ENCODE measurements at regions not wholly inside any gene's neighbourhood (a gene's known extent, or its start where the extent isn't known, plus 50 kb on each side); places are given as distances from the start of the nearest gene placed in this dataset.
"Not testable (repeated sequence)": the region's sequence is repeated elsewhere in the genome, so short reads cannot be mapped to it uniquely, and the experiment has no call there.

DNA sequence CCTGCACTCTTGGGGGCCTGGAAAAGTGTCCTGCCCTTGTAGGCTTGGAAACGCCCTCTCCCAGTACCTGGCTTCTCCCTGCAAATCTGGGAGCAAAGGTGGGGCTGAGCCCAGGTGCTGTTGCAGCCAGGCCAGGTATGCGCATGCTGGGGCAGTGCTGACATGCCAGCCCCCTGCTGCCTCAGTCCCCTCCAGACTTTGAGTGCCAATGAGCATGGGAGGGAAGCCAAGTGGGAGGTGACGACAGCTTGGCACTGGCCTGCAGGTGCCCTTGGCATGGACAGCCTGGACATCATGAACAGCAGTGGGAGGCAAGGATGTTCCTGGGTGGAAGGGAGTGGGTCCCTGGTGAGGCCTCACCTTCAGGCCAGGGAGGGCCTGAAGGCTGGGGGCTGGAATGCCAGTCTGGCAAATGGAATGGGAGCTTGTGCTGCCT, 1494.4 kb upstream of the NUDT12 start:
- DNase-seq, result no peak

DNA sequence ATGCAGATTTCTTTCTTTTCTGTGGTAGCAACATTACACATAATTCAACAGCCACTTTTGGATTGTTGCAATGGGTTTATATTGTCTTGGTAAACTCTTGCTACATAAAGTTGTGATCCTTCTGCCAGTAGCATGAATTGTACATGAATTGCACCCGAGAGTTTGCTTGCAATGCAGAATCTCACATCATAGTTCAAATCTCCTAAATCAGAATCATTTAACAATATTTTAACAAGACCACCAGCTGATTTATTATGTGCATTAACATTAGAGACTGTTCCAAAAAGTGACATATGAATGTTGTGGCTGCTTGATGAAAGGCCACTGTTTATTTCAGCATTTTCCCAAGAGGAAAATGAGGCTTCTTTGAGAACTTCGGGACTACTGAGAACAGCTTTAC, 1491.8 kb upstream of the NUDT12 start:
- DNase-seq, result no peak

DNA sequence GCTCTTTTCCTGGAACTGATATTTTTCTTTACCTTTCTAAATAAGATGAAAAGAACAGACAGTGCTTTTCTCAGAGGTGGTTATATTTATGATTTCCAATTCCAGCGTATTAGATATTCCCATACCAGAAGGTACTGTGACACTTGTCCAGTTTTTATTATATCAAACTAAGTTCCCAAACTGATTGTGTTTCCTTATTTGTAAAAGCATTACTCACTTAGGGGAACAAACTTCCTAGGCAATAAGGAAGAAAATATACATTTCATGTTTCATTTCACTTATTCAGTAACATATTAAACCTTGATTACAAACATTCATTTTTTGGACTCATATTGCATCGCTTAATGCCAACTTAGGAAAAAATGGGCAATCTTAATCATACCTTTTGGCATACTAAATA, 1480.0 kb upstream of the NUDT12 start:
- no peak for DNase-seq

DNA sequence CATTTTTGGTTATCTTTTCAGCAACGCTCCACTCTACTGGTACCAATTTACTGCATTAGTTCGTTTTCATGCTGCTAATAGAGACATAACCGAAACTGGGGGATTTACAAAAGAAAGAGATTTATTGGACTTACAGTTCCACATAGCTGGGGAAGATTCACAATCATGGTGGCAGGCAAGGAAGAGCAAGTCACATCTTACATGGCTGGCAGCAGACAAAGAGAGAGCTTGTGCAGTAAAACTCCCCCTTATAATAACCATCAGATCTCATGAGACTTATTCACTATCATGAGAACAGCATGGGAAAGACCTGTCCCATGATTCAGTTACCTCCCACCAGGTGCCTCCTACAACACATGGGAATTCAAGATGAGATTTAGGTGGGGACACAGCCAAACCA, 1474.2 kb upstream of the NUDT12 start:
- DNase-seq, result not testable (repeated sequence)

DNA sequence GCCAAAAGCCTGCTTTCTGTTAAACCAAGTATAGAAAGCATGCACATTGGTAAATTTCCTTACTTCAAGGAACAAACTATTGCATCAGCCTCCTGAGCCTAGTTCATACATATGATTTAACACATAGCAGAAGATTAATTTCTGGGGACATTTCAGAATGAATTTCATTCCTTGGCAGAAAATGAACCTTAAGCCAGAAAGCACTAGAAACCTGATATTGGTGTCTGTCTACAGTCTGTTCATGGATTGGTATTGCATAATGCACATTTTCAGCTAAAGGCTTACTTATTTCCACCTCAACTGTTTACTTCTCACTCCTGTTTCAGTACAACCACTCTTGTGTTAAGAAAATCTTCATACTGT, 1471.8 kb upstream of the NUDT12 start:
- peak; percentile 23 for DNase-seq

DNA sequence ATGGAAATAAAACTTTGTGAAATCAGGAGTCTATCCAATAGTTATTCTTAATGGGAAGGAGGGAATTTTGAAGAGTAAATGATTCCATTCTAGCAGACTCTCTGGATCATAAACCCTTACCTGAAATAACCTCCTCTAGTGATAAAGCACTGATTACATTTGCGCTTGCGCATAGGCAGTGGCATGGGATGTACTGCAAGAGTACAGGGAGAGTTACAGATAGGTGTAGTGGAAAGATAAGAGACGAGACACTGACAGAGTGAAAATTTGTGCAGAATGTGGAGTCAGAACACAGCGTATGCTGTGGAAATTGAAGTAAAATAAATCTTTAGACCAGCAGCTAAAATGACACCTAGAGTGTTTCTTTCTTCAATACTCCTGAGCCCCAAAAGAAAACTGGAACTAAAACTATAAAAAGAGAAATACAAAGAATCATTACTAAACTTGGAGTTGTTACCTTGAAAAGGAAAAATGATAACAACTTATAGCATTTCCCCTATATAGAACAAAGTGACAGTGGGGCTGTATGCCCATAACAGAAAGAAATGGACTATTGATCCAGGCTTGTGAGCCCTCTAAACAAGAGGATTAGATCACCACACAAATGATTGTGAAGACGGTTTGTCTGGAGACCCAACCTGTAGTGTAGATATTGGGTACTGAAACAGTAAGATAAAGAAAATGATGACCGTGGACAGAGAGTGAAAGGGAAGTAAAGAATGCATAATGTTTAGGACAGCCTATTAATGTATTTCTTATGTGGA, 1471.2 kb upstream of the NUDT12 start:
- no peak for DNase-seq

DNA sequence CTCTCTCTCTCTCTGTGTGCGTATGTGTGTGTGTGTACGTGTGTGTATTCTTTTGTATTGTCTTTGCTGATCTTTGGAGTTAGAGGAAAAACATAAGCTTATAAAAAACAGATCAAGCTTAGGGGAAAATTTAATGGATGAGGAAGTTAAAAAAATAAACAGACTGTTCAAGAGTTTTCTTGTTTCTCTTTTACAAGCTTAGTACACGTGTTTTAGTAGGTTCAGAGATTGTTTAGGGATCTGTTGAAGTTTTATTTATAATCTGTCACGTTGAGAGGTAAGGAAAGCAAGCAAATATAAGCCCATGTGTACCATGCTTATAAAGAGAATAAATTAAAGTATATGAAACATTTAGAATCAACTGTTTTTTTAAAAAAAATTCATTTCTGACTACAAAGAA, 1470.3 kb upstream of the NUDT12 start:
- no peak for DNase-seq

DNA sequence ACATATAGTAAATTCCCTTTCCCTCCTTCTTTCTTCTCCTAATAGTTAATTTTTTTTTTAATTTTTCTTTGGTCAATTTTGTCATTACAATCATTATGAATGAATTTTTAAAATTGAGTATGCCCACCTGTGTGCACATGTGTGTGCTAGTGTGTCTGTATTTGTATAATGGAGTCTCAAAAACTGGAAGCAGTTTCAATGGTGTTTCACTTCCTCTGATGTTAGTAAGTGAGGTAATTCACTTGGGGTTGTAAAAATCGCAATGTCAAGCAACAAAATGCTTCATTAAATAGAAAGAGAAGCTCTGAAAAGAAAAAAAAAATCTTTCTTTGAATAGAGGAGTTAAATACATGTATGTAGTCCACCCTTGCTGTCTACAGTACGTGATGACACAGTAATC, 1467.6 kb upstream of the NUDT12 start:
- DNase-seq, result peak; percentile 60

DNA sequence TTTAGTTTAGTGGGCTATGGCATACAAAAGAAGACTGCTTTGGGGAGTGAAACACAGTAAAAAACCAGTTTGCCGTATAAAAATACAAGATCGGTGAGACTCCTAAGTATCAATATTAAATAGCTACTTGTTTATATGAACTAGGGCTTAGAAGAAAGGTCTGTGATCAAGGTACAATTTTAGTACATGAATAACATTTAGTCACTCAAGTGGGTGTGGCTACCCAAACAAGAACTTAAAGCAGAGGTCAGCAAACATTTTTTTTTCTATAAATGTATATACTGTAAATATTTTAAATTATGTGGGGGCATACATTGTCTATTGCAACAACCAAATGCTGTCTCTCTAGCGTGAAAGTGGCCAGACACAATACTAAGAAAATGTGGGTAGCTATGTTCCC, 1452.5 kb upstream of the NUDT12 start:
- DNase-seq, result no peak

DNA sequence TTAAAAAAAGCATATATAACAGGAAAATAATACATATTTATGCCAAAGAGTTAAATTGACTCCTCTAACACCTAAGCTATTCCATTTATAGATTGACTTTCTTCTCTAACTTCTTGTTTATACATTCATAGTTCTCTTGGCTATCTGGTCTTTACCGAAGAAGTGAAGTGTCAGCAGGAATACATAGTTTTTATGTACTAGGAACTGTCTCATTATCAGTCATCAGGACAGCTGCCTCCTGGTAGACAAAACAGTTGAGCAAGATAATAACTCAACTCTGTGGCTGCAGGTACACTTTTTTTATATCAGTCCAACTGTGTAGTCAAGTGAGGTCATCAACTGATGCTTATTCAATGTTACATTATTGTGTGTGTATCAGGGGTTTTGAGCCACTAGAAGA, 1436.0 kb upstream of the NUDT12 start:
- DNase-seq, result no peak

DNA sequence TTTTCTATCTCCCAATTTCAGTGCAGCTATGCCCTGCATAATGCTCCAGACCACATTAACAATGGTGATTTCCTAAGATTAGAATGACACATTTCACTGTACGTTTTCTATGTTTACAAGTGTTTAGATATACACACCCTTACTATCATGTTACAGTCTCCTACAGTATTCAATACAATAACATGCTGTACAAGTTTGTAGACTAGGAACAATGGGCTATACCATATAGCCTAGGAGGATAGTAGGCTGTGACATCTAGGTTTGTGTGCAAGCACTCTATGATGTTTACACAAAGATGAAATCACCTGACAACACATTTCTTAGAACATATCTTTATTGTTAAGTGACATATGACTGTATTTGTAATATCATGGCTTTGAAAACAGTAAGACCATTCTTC, 1435.6 kb upstream of the NUDT12 start:
- DNase-seq, result no peak

DNA sequence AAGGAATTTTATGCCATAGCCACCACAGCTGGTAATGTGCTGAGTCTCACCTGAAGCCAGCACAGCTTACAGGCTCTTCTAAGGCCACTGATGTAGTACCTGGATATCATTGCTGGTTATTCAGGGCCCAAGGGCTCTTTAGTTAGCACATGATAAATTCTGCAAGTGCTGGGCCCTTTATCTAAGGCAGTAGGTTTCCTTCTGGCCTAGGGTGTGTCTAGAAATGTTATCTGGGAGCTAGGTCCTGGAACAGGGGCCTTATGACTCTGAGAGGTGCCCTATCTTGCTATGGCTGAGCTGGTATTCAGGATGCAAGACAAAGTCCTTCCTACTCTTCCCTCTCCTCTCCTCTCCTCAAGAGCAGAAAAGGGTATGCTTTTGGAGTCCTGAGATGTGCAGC, 1424.5 kb upstream of the NUDT12 start:
- DNase-seq, result no peak

DNA sequence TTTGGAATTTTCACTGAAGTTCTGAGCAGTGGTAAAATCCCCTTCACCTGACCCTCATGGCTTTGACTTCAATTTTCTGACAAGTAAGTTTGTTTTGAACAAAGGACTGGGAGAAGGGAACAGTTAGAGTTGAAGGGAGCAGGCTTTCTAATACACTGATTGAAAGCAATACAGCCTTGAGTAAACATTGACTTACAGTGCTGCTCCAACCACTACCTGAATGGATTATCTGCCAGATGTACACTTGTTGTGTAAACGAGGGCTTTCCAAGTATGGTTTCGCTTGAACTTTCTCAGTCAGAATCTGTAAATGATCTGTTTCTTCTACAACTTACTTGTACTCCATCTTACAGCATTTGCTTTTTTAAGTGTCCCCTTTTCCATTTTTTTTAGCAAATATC, 1414.9 kb upstream of the NUDT12 start:
- no peak for DNase-seq

DNA sequence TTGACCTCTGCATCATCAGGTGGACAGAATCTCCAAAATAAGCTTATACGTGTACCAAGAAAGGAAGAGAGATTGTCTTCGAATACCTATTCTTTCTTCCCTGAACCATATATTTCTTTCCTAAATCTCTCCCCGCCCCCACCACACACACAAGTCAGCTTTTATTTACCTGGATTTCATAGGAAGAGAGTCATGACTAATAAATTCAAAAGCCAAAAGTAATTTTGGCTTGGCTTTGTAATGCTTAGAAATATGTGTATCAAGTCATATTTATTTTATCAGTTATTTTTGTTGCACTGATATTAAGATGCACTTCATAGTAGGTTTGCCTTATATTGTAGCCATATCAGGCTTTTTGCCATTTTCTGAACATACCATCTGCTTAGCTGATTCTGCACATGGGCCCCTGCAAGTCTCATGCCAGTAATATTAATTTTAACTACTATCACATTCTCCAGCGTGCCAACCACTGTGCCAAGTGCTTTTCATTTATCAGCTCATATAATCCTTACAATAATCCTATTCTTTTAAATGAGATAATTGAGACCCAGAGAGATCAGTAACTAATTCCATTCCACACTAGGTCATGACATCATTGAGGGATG, 1405.3 kb upstream of the NUDT12 start:
- no peak for DNase-seq

DNA sequence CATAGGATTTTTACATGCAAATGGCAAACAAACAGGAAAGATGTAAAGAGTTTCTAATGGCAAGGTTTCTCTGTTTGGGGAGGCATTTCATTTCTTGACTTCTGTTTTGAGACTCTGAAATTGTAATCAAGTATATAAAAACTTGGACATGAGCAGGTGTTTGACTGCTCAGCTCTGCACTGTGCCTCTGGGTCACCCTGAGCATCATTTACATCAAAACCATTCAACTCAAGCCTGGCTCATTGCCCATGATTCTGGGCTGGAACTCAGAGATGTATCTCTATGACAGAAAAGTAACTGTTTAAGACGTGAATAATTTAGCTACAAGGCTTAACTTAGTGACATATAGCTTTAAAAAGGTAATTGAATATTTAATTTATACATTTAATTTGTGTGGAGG, 1402.4 kb upstream of the NUDT12 start:
- no peak for DNase-seq

DNA sequence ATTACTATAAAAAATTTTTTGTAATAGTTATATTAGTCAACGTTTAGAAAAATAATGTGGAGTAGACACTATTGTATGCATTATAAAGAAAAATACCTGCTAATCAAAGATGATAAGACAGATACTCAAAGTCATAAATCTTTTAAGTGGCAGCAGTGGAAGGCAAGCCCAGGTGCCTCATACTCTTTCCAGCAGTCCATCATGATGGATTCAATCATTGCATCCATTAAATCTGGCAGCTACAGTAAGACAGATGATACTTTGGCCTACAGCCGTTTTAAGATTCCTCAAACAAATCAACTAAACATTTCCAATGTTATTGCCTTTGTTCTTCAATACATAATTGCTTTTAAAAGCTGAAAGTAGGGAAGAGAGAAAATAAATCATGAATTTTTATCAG, 1392.9 kb upstream of the NUDT12 start:
- DNase-seq, result no peak

DNA sequence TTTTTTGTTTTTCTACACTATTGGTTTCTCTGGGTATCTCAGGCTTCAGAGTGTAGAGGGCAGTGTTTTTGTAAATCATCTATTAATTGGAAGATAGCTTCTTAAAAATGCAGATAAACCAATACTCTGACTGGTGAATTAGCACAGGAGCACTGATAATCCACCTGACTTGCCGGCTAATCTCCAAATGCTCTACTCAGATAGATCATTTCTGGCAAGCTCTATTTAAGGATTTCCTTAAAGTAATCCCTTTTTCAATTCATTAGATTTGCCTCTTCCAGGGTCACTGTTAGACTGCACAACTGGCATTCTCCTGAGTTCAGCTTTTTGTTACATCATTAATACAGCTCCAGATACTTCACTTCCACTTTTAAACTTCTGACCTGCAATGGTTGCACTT, 1390.3 kb upstream of the NUDT12 start:
- peak; percentile 50 for DNase-seq

DNA sequence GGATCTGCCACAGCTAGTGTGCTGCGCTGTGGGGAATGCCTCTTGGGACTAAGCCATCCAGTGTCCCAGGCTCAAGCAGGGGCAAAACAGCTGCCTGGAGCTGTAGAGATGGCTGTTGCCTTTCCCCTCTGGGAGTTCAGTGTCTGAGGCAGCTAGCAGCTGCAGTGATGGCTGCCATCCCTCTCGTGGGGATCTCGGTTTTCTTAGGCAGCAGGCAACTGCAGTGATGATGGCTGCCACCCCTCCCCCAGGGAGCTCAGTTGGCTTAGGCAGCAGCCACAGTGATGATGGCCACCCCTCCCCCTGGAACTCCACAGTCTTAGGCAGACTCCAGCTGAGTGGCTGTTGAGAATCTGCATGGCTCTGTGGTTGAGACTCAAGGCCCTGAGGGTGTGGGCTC, 1389.2 kb upstream of the NUDT12 start:
- no peak for DNase-seq

DNA sequence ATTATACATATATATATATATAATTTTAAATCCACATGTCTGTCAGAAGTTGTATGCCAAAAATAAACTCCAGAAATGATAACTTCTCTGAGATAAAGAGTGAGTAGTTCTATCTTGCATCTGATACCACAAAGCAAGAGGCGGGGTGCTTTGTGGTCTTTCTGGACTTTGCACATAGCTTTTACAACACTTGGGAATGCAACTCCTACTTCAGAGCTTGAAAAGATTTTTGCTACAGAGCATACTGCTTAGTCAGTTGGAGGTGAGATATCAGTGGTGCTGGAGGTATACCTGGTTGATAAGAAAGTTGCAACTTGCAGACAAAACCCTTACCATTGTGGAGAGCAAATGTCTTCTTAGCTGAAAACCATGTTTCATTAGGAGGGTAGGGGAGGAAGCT, 1384.5 kb upstream of the NUDT12 start:
- no peak for DNase-seq

DNA sequence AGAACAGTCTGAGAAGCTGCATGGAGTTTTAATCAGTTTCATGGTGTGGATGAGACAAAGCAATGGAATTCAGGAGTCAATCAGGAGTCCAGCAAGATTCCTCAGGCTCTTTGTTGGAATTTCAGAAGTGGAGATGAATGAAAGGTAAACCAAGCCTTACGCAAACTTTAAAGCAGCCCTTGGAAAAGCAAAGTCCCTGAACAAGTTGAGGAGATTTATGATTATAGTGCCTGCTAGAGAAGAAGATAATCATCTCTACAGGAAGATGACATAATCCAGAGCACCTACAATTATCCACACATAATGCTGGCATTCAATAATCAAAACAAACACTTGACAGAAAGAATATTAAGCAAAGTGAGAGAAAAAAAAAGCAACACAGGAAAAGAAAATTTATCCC, 1380.1 kb upstream of the NUDT12 start:
- DNase-seq, result no peak

DNA sequence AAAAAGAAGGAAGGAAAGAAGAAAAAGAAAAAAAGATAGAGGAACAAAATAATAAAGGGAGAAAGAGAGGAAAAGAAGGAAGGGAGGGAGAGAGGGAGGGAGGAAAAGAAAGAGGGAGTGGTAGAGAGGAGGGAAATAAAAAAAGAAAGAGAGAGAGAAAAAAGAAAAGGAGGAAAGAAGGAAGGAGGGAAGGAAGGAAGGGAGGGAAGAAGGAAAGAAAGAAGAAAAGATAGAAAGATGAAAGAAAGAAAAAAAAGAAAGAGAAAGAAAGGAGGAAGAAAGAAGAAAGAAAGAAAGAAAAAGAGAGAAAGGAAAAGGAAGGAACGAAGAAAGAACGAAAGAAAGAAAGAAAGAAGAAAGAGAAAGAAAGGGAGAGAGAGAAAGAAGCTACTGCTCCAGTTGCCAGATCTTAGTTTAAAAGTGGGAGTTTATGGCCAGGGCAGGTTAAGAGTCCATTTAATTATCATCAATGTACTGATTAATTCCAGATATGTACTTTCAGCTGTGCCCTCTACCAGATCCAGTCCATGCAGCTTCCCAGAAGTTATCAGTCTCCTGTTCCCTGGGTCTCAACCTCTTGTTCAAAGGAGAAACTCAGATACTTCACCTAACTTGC, 1378.5 kb upstream of the NUDT12 start:
- DNase-seq, result no peak

DNA sequence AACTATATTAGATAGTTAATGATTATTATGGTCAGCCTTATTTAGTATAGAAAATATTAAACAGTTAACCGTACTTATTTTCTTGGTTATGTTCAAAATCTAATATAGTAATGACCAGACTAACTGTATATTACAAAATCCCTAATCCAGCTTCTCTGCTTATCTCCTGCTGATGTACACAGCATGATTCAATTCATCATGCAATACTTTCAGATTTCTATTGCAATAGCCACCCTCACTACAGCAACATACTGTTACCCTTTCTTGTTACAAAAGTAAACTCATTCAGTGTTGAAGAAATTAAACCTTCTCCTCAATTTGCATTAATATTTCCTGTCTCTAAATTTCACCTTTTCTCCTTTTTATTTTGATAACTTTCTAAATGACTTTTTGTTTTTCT, 1375.0 kb upstream of the NUDT12 start:
- DNase-seq, result no peak

DNA sequence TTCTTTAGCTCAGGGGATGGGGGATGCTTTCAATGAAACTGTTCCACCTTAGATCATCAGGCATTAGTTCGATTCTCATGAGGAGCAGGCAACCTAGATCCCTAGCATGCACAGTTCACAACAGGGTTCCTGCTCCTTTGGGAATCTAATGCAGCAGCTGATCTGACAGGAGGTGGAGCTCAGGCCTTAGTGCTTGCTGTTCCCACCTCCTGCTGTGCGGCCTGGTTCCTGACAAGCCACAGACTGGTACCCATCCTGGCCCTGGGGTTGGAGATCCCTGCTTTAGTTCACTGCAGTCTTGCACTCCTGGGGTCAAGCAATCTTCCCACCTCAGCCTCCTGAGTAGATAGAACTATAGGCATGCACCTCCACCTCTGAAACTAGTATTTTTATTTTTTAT, 1369.8 kb upstream of the NUDT12 start:
- no peak for DNase-seq

DNA sequence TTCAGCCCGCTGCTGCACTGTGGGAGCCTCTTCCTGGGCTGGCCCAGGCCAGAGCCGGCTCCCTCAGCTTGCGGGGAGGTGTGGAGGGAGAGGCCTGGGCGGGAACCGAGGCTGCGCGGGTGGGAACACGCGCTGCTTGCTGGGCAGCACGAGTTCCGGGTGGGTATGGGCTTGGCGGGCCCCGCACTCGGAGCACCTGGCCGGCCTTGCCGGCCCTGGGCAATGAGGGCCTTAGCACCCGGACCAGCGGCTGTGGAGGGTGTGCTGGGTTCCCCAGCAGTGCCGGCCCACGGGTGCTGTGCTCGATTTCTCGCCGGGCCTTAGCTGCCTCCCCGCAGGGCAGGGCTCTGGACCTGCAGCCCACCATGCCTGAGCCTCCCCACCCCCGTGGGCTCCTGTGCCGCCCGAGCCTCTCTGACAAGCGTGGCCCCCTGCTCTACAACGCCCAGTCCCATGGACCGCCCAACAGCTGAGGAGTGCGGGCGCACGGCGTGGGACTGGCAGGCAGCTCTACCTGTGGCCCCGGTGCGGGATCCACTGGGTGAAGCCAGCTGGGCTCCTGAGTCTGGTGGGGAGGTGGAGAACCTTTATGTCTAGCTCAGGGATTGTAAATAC, 1366.4 kb upstream of the NUDT12 start:
- no peak for DNase-seq
